HL-60 (cell line): ENCODE measurements at regions not wholly inside any gene's neighbourhood (a gene's known extent, or its start where the extent isn't known, plus 50 kb on each side); places are given as distances from the start of the nearest gene placed in this dataset.

ENCODE experiments used
- DNase-seq, 2 experiments: peaks; one replicate each; pipeline ENCODE4 v3.0.0-alpha.2; 2010 to 2020; ENCODE audit warnings: low read depth in 1 of 2, low spot score in 1 of 2
- H3K27ac ChIP-seq: fragments of 250-450 bp; sonication (Bioruptor Pico); replicated peaks from 2 replicates; pipeline ENCODE4 v1.5.1; 2020; ENCODE audit warnings: mild to moderate bottlenecking, moderate library complexity
- H3K27me3 ChIP-seq: fragments of 250-450 bp; sonication (Bioruptor Pico); 2 replicates; pipeline ENCODE4 v1.5.1; 2021; ENCODE audit warnings: mild to moderate bottlenecking, moderate library complexity; ENCODE audit not compliant: insufficient read depth, poor library complexity, severe bottlenecking
- H3K4me3 ChIP-seq: replicated peaks from 2 replicates; pipeline ENCODE4 v1.5.1; 2011; ENCODE audit warnings: mild to moderate bottlenecking, control low read depth, low read length; ENCODE audit not compliant: insufficient read depth
- CTCF ChIP-seq: IDR thresholded peaks from one replicate; pipeline ENCODE4 v1.5.1; 2011; ENCODE audit warnings: low read length, control low read depth, inconsistent platforms; ENCODE audit not compliant: insufficient read depth
- GABPA ChIP-seq: IDR thresholded peaks from 2 replicates; pipeline ENCODE4 v1.6.1; 2012; ENCODE audit warnings: low read depth
- POLR2AphosphoS5 ChIP-seq: IDR thresholded peaks from 2 replicates; pipeline ENCODE4 v1.6.1; 2012; ENCODE audit warnings: low read depth
- REST ChIP-seq: IDR thresholded peaks from 2 replicates; pipeline ENCODE4 v1.6.1; 2012; ENCODE audit warnings: low read depth; ENCODE audit not compliant: insufficient replicate concordance
- SPI1 ChIP-seq: IDR thresholded peaks from 2 replicates; pipeline ENCODE4 v1.6.1; 2012; ENCODE audit warnings: low read depth, mild to moderate bottlenecking, borderline replicate concordance

- H3K4me3 ChIP-seq = no peak overlapping the region
- no peak overlapping the region for H3K27ac ChIP-seq
- no peak for DNase-seq
- no peaks in the 10 kb centered on the region for H3K27me3 ChIP-seq
- TF ChIP-seq POLR2AphosphoS5 = no peak
- no peak for TF ChIP-seq REST
- TF ChIP-seq CTCF = no peak
Observed at GRCh38 chr11:10365045-10365444, 60.2 kb downstream of the ADM start.

GRCh38 chr11:10366568-10367331 lies 61.9 kb downstream of the ADM start:
- peak; percentile 69 to 84 for DNase-seq
- no peak for TF ChIP-seq GABPA
- peak; percentile 85 for TF ChIP-seq POLR2AphosphoS5
- TF ChIP-seq CTCF = peak; percentile 72
- TF ChIP-seq REST = no peak
- TF ChIP-seq SPI1 = peak; percentile 75; the same call in 1 of the 2 replicates
- no peak overlapping the region for H3K4me3 ChIP-seq
- no peak overlapping the region for H3K27ac ChIP-seq
- H3K27me3 ChIP-seq = no peaks in the 10 kb centered on the region

GRCh38 chr11:10371926-10372641 lies 67.2 kb downstream of the ADM start:
- H3K27ac ChIP-seq = no peak overlapping the region
- DNase-seq = no peak
- H3K4me3 ChIP-seq = no peak overlapping the region
- TF ChIP-seq POLR2AphosphoS5 = no peak
- no peak for TF ChIP-seq GABPA
- no peak for TF ChIP-seq SPI1
- TF ChIP-seq REST = no peak
- no peak for TF ChIP-seq CTCF
- no peaks in the 10 kb centered on the region for H3K27me3 ChIP-seq
